MV-4-11 (cell line): ENCODE measurements at regions not wholly inside any gene's neighbourhood (a gene's known extent, or its start where the extent isn't known, plus 50 kb on each side); places are given as distances from the start of the nearest gene placed in this dataset.
A peak's percentile ranks its signal among the peaks of the same experiment; 100 is the strongest.
"Not testable (repeated sequence)": the region's sequence is repeated elsewhere in the genome, so short reads cannot be mapped to it uniquely, and the experiment has no call there.

ENCODE experiments used
- DNase-seq: peaks from one replicate; lab custom pipeline; 2025; lab: John Stamatoyannopoulos, UW

DNA sequence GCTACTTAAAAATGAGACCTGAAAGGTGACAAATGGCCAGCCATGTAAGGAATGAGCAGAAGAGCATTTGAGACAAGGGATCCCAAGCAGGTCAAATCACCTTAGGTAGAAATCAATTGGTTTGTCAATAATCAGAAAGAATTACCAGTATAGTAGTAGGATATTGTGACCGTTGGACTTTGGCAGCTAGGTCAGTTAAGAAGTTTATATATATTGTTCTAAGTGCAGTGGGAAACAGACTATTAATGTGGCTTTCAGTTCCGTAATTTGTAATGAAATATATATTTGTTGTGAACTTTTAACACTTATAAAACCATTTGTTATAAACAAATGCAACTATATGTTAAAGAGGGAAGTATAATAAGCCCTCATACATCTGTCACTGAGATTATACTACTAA, 807.9 kb upstream of the SPRY2 start:
- no peak for DNase-seq

DNA sequence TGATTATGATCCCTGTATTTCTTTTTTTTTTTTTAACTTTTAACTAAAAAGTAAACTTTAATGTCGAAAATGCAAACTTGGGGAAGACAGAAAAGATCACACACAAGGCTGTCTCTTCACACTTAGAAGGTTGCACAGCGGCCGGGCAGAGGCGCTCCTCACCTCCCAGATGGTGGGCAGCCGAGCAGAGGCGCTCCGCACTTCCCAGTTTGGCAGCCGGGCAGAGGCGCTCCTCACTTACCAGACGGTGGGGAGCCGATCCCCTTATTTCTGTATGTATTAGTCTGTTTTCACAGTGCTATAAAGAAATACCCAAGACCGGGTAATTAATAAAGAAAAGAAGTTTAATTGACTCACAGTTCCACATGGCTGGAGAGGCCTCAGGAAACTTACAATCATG, 805.6 kb upstream of the SPRY2 start:
- DNase-seq: not testable (repeated sequence)

DNA sequence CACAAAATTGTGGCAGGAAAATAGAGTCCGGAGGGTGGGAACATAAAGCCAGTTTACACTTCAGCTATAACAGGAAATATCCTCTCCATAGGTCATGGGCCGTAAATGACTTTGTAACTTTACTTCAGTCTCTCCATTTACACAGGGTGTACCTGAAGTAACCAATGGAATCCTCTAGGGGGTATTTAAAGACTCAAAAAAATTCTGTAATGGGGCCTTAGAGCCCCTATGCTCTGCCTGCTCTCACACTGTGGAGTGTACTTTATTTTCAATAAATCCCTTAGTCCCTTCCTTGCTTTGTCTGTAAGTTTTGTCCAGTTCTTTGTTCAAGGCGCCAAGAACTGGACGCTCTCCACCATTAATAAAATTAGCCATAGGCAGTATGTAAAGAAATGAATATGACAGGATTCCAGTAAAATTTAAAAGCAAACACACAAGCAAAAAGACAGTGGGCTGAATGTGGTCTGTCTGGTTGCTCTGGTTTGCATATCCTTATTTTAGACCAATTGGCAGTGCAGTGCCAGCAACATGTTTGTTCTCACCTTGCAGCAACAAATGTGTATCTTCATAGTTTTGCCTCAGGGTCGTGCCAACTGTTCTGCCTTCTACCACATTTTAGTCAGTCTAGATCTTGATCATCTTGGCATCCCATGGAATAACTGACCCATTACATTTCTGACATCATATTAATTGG, 801.5 kb upstream of the SPRY2 start:
- DNase-seq: no peak

DNA sequence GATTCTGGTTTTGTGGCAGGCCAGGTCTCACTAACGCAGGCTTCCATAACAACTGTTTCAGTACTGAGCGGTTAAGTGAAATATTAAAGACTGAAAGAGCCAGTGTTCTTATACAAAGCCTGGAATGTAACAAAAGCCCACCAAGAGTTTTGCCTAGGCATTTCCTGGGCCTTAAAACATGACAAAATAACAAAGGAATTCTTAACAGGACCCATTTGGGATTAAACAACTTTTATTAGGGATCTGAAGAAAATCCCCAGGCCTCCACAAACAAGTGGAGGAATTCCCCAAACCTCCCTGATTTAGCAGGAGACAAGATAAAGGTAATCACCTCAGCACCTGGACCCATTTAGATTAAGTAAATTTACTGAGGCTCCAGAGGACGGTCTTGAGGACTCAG, 799.7 kb upstream of the SPRY2 start:
- no peak for DNase-seq

DNA sequence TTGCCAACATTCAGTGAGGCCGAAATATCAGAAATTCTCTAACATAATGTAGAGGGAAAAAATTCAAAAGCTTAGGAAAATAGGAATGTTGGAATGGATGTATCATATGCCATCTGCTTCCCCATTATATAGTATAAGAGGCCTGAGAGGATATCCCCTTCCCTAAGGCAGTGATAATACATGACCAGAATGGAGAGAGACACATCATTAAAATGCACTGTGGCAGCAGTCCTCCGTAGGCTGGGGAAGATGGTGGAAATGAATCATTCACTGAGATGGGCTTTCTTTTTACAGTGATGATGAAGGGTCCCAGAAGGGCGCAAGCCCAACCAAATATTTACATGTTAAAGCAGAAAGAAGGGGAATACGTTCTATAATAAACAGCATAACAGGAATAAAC, 799.1 kb upstream of the SPRY2 start:
- no peak for DNase-seq

DNA sequence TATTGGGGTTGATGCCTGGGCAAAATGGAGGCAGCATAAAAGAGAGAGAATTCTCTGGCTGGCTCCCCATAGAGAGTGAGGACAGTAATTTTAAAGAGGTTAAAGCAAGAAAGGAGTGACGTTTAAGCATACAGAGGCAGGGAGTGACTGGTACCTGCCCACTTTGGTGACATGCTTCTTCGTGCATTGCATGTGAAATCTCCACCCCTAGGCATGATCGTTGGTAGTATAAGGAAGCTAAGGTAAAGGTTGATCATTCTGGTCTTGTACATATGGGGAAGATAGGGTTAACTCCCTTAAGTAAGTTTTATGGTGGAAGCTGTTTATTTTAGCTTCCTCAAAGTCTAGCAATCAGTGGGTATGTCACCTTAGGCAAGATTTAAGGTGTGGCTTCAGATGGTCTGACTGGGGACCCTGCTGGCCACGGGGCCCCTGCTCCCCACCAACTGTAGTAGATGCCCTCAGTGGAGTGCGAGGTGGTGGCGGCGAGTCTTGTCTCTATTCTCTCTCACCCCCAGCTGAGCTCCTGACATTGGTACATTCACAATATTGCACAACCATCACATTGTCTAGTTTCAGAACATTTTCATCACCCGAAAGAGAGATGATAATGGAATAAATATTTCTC, 797.5 kb upstream of the SPRY2 start:
- DNase-seq: no peak

DNA sequence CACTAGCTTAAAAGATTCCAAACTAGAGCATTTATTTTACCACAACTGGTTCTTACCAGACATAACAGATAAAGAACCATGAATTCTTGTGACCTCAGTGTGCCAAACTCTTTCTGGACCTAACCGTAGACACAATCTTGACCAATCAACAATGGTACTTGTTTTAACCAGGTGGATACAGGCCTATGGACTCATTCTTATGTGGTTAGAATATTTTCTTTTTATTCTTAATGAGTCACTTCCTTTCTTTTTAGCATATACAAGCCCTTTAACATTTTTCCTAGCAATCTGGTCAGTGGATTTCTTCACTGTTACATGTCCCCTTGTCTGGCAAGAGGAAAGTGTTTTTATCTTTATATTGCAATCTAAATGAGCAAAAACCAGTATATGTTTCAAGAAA, 792.1 kb upstream of the SPRY2 start:
- DNase-seq: no peak

DNA sequence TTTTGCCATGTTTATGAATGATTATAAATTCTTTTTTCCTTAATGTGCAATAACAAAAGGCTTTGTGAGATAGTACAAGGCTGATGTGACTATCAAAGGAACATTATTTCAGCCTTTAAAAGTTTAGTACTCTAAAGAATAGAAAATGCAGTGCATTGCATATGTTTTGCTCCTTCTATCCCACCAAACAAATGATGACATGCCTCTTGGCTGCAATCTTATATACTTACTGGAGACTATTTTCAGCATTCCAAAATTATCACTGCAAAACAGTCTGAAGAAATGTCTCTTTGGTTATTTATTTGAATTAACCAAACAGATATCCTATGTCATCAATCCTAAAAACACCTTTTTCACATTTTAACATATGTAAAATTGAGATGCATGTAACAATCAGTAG, 776.5 kb upstream of the SPRY2 start:
- no peak for DNase-seq

DNA sequence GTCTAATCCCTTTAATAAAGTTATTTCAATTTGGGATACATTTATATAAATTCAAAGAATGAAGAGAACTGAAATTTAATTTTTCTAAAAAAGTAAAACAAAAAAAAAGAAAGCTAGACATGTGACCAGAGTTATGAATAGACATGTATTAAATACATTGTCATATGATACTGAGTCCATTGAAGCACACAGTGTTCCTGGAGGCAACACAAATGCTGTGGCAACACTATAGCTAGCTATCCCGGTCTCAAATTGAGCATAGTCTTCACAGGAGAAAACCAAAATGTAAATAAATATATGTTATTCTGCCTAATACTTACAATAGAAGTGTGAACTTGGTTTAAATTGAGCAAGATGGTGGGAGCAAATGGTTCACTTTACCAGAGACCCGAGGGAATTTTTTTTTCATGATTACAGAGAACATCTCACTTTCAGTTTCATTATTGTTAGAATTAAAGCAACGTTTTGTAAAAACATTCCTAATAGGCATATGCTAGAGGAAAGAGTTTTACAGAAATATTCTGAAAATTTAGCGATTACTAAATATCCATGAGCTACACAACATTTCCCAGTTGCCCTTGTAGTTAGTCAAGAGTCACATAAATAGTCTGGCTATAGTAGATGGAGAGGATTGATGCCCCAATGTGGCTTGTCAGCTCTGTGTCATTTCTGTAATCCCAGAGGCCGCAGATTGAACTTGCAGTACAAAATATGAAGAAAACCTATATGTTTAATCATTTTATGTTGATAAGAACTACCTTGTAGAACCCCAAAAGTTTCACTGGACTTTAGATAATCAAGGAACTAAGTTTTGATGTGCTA, 775.7 kb upstream of the SPRY2 start:
- no peak for DNase-seq

DNA sequence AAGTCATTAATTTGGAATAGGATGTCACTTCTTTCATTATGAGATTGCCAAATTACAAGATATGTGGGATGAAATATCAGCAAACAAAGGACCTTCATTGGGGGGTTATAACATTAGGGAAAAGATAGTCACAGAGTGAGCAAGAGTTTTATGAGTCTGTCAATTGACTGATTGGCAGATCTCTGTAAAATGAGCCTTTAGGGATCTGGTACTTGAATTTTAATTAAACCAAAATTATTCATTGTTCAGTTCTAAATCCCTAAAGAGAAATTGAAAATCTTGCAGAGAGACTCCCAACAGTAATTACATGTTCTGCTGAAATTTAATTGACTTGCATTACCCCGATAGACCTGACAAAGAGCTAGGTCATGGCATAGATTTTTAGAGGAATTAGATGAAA, 768.1 kb upstream of the SPRY2 start:
- no peak for DNase-seq

DNA sequence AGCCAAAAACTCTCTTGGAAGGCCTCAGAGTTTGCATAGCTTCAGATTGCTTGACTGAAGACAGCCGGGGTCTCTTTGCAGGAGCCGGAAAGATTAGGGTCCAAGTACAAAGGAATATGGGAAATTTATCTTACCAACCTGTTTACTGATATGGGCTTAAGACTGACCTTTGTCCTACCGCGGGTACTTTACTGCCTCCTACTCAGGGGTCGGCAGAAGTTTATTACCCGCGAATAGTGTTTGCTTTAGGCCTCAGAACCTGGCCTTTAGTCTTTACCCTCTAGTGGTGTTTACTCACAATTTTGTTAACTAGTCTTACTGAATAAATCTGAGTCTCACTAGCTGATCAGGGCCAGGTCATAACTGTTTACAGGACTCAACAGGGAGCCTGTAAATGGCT, 765.4 kb upstream of the SPRY2 start:
- DNase-seq: no peak

DNA sequence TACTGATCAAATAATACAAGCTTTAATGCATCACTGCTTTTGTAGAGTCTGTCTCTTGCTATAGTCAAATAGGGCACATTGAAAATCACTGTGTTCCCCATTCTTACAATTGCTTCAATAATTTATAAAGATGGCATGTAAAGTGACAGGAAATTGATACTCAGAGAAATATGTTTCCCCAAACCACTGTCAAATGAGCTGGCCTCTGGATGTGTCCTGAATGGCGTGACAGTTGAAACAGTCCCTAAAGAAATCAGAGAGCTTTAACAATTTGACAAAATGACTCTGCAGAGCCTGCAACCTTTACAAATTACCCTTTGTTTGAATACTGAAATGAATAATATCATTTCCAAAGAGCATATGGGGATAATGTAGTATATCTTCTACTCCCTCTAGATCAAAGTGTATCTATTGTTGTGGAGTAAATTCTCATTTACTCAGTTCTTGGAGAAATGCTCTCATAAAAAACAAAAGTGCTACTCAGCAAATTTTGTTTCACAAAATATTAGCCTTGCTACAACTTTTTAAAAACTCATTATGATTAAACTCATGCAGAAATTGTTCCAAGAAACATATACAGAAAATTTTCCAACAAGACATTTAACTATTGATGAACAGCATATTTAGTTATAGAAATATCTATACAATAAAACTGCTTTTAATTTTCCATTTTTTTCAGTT, 763.2 kb upstream of the SPRY2 start:
- DNase-seq: no peak

DNA sequence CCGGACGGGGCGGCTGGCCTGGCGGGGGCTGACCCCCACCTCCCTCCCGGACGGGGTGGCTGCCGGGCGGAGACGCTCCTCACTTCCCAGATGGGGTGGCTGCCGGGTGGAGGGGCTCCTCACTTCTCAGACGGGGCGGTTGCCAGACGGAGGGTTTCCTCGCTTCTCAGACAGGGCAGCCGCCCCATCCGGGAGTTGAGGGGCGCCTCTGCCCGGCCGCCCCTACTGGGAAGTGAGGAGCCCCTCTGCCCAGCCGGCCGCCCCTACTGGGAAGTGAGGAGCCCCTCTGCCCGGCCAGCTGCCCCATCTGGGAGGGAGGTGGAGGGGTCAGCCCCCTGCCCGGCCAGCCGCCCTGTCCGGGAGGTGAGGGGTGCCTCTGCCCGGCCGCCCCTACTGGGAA, 761.1 kb upstream of the SPRY2 start:
- not testable (repeated sequence) for DNase-seq

DNA sequence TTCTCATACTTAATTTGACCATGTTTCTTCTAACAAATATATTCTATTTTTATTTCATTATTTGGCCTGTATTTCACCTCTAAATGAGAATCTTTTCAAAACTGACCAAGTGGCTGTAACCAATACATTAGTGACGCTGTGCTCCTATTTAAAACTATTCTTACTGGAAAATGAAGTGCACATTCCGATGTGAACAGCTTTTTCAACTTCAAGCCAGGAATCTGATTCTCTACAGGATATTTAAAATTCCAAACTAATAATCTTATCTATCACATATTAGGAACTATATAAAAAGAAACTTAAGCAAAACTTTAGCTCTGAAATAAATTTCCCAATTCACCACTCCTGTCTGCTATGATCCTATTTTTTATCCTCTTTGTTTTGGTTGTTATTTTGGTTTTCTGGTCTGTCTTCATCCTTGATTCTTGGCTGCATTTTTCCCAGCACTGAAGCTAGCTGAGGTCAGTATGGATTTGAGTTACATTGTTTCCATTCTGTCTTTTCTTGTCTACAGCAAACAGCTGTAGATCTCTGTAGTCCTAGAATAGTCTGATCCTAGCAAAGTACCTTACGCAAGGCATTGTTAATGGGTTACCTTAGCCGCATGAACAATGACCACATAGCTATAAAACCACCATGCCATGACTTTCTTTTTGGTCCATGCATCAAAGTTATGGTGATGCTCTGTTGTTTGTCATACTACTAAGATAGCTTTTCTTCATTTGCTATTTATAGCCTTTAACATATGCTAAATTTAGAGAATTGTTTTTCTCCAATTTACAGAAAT, 748.6 kb upstream of the SPRY2 start:
- DNase-seq: no peak

DNA sequence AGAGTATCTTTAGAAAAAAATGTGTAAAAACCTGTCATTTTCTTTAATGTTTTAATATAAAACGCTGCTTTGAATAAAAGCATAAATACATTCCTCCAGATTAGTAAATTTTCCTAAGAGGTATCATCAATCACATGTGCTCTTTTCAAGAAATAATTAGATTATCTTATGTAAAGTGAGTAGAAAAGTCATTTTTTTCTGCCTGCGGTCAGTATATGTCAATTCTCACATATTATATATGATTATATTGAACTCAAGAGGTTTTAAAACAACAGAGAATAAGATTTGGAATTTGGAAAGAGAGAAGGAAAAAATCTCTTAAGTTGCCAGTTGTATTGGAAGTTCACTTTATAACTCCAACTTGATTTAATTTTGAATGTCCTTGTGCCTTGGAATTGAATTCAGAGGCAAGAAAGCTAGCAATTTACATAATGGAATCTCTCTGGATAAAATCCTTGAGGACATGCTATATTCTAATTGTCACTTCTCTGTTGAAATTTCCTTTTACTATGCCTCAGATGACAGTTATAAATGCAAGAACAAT, 740.1 kb upstream of the SPRY2 start:
- no peak for DNase-seq

DNA sequence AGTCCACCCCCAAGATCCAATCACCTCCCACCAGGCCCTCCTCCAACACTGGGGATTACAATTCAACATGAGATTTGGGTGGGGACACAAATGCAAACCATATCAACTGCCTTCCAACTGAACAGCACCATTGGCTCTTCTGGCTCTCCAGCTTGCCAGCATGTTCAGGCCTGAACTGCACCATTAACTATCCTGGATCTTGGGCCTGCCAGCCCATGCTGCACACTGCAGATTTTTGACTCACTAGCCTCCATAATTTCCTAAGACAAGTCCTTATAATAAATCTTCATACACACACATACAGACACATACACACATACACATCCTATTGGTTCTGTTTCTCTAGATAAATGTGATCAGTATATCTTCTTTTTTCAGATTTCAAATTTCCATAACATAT, 737.1 kb upstream of the SPRY2 start:
- no peak for DNase-seq

DNA sequence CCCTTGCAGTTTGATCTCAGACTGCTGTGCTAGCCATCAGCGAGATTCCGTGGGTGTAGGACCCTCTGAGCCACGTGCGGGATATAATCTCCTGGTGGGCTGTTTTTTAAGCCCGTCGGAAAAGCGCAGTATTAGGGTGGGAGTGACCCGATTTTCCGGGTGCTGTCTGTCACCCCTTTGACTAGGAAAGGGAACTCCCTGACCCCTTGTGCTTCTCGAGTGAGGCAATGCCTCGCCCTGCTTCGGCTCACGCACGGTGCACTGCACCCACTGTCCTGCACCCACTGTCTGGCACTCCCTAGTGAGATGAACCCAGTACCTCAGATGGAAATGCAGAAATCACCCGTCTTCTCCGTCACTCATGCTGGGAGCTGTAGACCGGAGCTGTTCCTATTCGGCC, 728.9 kb upstream of the SPRY2 start:
- DNase-seq: not testable (repeated sequence)

DNA sequence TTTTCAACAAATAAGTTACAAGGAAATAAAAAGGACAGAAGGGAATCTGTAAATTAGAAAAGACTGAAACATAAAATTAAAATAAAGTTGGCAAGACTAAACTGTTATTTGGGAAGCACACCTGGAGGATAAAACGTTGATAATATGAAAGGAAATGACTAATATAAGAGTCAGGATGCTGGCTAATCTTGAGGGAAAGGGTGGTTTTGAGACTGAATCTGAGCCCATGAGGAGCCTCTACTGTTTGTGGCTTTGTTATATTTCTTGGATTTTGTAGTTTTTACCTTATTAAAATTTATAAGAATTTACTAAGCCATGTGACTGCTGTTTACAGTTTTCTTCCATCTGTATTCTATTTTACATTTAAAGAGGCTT, 718.0 kb upstream of the SPRY2 start:
- DNase-seq: no peak

DNA sequence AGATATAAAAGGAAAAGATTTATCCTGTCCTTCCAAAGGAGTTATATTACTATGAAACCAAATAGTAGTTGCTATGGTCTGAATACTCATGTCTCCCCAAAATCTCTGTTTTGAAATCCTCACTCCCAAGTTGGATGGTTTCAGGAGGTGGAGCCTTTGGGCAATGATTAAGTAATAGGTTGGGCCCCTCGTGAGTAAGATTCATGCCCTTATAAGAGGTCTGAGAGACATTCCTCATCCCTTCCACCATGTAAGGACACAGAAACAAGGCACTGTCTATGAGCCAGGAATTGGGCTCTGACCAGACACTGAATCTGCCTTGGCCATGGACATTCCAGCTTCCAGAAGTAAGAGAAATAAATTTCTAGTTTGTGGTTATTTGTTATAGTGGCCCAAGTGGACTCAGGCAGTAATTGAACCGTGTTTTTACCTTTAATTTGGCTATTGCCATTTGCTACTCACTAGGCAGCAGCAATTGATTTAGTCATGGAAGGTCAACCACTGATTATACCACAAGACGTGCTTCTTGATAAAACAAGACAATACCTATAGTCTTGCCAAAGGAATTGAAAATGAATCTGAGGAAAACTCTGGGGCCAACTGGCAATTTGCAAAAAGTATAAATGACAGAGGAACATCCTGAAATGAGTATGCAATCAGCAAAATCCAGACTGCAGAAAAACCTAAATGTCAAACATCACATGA, 717.4 kb upstream of the SPRY2 start:
- DNase-seq: no peak

DNA sequence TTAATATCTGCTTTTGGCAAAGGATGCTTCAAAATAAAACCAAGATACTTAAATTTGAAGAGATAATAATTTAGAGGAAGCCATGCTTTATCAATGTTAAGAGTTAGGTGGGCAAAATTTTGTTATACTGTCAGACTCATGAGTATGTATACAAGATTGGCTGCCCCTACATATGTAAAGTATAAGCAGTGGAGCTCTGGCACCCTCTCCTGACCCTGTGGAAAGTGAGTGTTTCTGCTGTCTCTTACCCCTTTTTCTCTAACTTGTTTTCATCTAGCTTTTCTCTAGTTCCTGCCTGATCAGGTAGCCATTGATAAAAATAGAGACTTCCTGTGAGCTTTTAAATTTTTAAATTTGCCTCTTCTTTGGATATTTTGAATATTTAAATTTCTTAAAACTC, 710.9 kb upstream of the SPRY2 start:
- no peak for DNase-seq

DNA sequence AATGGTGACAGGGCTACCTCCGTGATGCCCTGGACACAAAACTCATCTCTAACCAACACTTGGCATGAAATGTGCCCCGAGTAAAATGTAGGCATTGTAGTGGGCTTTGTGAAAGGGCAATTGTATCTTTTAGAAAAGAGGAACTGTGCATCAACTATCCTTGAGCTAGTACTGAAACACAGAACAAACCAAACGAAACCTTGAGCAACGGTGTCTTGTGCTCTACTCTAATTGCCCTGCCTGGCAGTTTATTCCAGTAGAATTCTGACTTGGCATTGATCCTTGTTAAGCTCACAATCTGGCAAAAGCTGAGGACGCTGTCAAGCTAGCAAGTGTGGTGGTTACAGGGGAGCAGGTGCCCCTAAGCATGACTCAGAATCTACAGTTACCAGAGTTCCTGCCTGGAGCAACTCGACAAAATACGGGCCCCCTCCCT, 707.1 kb upstream of the SPRY2 start:
- DNase-seq: peak; percentile 38
